OCI-LY3 (cell line): ENCODE measurements at regions not wholly inside any gene's neighbourhood (a gene's known extent, or its start where the extent isn't known, plus 50 kb on each side); places are given as distances from the start of the nearest gene placed in this dataset.

ENCODE experiments used
- H2AFZ ChIP-seq: fragments of 200-600, 300-600 bp; shearing (Covaris generic); 2 replicates; pipeline ENCODE4 v1.6.0; 2014; ENCODE audit warnings: antibody characterized with exemption, low read depth, low read length
- H3K27ac ChIP-seq: fragments of 200-600, 300-600 bp; sonication (generic); 2 replicates; pipeline ENCODE4 v1.5.1; 2014; ENCODE audit warnings: mild to moderate bottlenecking, low read length, moderate library complexity, mixed read lengths
- H3K27me3 ChIP-seq: fragments of 200-600, 300-600 bp; sonication (generic); 2 replicates; pipeline ENCODE4 v1.6.1; 2014; ENCODE audit warnings: low read depth, low read length, mixed read lengths
- H3K36me3 ChIP-seq: fragments of 200-600, 300-600 bp; sonication (generic); replicated peaks from 2 replicates; pipeline ENCODE3; 2014; ENCODE audit warnings: low read depth, low read length, mixed read lengths
- H3K4me1 ChIP-seq: fragments of 300-600, 200-600 bp; sonication (generic); 2 replicates; pipeline ENCODE4 v1.6.1; 2014; ENCODE audit warnings: low read length, mixed read lengths
- H3K4me2 ChIP-seq: fragments of 200-600, 300-600 bp; sonication (generic); 2 replicates; pipeline ENCODE4 v1.6.1; 2014; ENCODE audit warnings: low read length, mixed read lengths
- H3K4me3 ChIP-seq: fragments of 300-600, 200-600 bp; sonication (generic); 2 replicates; pipeline ENCODE4 v1.5.1; 2014; ENCODE audit warnings: antibody characterized with exemption, mild to moderate bottlenecking, low read length, moderate library complexity
- H3K79me2 ChIP-seq: fragments of 300-600, 200-600 bp; shearing (Covaris generic); 2 replicates; pipeline ENCODE4 v1.6.1; 2014; ENCODE audit warnings: mild to moderate bottlenecking, low read length, mixed read lengths
- H3K9ac ChIP-seq: fragments of 300-600, 200-600 bp; shearing (Covaris generic); 2 replicates; pipeline ENCODE4 v1.6.0; 2014; ENCODE audit warnings: mild to moderate bottlenecking, low read length, moderate library complexity
- H3K9me3 ChIP-seq: fragments of 200-600, 300-600 bp; shearing (Covaris generic); 2 replicates; pipeline ENCODE4 v1.6.1; 2014; ENCODE audit warnings: low read length, mixed read lengths; ENCODE audit not compliant: insufficient read depth
- H4K20me1 ChIP-seq: fragments of 200-600, 300-600 bp; sonication (generic); 2 replicates; pipeline ENCODE4 v1.6.1; 2016; ENCODE audit warnings: low read length, mixed read lengths; ENCODE audit not compliant: insufficient read depth
- EZH2phosphoT487 ChIP-seq: fragments of 200-600 bp; shearing (Covaris generic); IDR thresholded peaks from 2 replicates; pipeline ENCODE4 v1.6.1; 2018; ENCODE audit warnings: antibody characterized with exemption, mixed run types, low read depth
- TF ChIP-seq, protein P1 (sequence below): fragments of 200-600, 300-600 bp; sonication (generic); IDR thresholded peaks from 2 replicates; pipeline ENCODE4 v1.5.1; 2014; ENCODE audit warnings: antibody characterized with exemption, low read length, low read depth

DNA sequence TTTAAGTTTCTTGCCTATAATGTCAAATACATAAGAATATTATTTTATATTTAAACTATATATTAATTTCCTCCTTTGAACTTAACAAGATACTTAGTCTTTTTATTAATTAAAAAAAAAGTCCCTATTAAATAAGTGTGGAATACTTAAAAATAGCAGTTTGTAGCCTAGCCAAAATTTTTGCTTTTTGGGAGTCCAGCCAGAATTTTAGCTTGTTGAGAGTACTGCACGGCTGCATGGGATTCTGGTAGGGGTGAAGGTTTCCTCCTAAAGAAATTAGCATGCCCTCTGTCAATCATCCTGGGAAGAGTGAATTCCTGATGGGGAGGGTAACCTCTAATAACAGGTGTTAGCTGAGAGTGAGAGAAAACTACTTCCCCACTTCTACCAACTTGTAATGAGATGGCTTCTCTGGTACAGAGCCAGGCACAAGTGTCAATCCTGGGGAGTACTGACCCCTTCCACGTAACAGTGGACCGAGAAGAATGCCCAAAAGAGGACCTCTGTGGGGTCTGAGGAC is 195.7 kb downstream of the SPRY2 start:
- no peak for TF ChIP-seq EZH2phosphoT487
- TF ChIP-seq, protein P1, sequence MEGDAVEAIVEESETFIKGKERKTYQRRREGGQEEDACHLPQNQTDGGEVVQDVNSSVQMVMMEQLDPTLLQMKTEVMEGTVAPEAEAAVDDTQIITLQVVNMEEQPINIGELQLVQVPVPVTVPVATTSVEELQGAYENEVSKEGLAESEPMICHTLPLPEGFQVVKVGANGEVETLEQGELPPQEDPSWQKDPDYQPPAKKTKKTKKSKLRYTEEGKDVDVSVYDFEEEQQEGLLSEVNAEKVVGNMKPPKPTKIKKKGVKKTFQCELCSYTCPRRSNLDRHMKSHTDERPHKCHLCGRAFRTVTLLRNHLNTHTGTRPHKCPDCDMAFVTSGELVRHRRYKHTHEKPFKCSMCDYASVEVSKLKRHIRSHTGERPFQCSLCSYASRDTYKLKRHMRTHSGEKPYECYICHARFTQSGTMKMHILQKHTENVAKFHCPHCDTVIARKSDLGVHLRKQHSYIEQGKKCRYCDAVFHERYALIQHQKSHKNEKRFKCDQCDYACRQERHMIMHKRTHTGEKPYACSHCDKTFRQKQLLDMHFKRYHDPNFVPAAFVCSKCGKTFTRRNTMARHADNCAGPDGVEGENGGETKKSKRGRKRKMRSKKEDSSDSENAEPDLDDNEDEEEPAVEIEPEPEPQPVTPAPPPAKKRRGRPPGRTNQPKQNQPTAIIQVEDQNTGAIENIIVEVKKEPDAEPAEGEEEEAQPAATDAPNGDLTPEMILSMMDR, result no peak

DNA sequence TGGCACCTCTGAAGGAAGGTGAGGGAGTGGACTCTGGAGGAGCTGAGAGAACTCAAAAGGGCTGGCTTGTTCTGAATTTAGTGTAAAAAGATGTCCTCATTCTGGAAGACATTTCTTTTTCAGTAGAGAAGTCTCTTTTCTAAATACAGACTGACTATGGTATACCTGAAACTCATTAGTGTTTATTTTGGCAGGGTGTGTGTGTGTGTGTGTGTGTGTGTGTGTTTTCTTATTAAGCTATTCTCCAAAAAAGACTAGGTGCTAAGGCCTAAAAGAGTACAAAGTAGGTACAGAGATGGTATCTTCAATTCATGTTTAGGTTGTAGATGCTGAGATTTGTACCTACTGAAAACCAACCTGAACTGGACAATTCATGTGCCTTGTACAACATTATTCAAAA is 196.4 kb downstream of the SPRY2 start:
- H3K27me3 ChIP-seq, result no peaks in the 10 kb centered on the region
- no peak overlapping the region for H3K4me2 ChIP-seq
- H3K9ac ChIP-seq, result no peak overlapping the region
- no peak for TF ChIP-seq EZH2phosphoT487
- TF ChIP-seq, protein P1, result no peak
- H2AFZ ChIP-seq, result no peak overlapping the region
- H4K20me1 ChIP-seq, result no peaks in the 10 kb centered on the region
- H3K9me3 ChIP-seq, result no peaks in the 10 kb centered on the region
- no peaks in the 10 kb centered on the region for H3K4me1 ChIP-seq
- H3K36me3 ChIP-seq, result no peaks in the 10 kb centered on the region
- no peak overlapping the region for H3K4me3 ChIP-seq
- H3K27ac ChIP-seq, result no peak overlapping the region
- H3K79me2 ChIP-seq, result no peaks in the 10 kb centered on the region

More for the DNA sequence above, 195.7 kb downstream of the SPRY2 start:
- Histone ChIP-seq H3K9ac (no peak overlapping the region), H4K20me1 (no peaks in the 10 kb centered on the region), H3K36me3 (no peaks in the 10 kb centered on the region), H2AFZ (peak overlapping the region; percentile 50; the same call in 1 of the 2 replicates), H3K27me3 (no peaks in the 10 kb centered on the region), H3K4me3 (no peak overlapping the region), H3K79me2 (no peaks in the 10 kb centered on the region), H3K4me1 (no peaks in the 10 kb centered on the region), H3K27ac (no peak overlapping the region), H3K9me3 (no peaks in the 10 kb centered on the region), H3K4me2 (no peak overlapping the region)

DNA sequence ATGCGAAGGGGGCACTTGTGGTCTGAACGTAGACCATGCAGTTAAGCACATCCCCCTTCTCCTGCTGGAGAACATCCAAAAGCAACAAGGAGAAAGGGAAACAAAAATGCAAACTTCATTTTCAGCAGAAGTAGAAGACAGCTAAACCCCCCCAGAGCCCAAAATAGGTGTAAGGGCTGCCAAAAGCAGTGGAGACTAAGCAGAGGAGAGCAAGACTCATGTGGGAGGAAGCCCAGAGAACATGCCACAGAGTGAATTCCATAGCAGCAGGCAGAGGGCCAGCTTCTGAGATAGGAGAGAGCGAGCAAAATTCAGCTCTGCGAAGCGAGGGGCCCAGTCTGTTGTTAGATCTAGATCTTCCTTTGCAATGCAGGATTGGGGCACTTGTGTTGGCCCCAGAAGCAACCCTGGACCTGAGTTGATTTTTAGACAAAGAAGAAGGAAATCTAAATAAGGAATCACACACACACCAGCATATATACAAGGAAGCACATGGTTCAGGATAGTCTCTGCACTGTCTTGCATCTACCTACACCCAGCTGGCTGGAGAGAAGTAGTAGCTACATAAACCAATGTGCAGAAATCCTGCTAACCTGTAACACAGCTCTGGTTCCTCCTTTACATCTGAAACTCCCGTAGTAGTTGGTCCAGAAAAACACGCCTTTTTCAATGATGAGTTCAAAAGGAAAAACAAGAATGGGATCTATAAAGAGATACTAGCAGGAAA is 199.6 kb downstream of the SPRY2 start:
- Histone ChIP-seq H3K4me2 (no peak overlapping the region), H3K27ac (no peak overlapping the region), H4K20me1 (no peaks in the 10 kb centered on the region), H3K4me1 (no peaks in the 10 kb centered on the region), H3K36me3 (no peaks in the 10 kb centered on the region), H2AFZ (no peak overlapping the region), H3K9ac (no peak overlapping the region), H3K79me2 (no peaks in the 10 kb centered on the region), H3K4me3 (no peak overlapping the region), H3K27me3 (no peaks in the 10 kb centered on the region), H3K9me3 (no peaks in the 10 kb centered on the region)
- TF ChIP-seq, protein P1, result no peak
- no peak for TF ChIP-seq EZH2phosphoT487

DNA sequence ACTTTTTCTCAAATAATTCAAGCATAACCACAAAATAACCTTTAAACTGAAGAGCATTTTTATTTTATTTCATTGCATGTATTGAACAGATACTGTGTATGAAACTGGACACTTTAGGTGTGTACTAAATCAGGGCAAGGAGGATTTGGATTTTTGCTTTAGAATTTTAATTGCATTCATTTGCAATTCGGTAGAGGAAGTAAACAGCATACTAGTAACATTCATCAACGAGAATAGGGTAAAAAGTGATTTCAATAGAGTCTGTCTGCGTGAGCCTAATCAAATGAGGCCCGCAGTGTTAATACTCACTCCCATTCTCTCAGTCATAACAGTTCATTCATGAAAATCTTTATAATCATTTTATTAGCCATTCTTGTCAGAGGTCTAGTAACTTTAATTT is 200.2 kb downstream of the SPRY2 start:
- Histone ChIP-seq H3K79me2 (no peaks in the 10 kb centered on the region), H3K9me3 (no peaks in the 10 kb centered on the region), H3K27me3 (no peaks in the 10 kb centered on the region), H3K9ac (no peak overlapping the region), H3K4me1 (no peaks in the 10 kb centered on the region), H4K20me1 (no peaks in the 10 kb centered on the region), H3K4me3 (no peak overlapping the region), H3K27ac (no peak overlapping the region), H2AFZ (no peak overlapping the region), H3K4me2 (no peak overlapping the region), H3K36me3 (no peaks in the 10 kb centered on the region)
- TF ChIP-seq EZH2phosphoT487, result no peak
- TF ChIP-seq, protein P1, result no peak
